Fibroblast of lung (primary cell): ENCODE measurements at regions not wholly inside any gene's neighbourhood (a gene's known extent, or its start where the extent isn't known, plus 50 kb on each side); places are given as distances from the start of the nearest gene placed in this dataset.

Experiments used
- DNase-seq, 2 donors: peaks; one replicate each; pipeline versions ENCODE4 v3.0.0 to v3.0.0-alpha.2; 2010; ENCODE audit warnings: low read depth in 2 of 2
- H2AFZ ChIP-seq: 2 replicates; pipeline ENCODE4 v1.5.1; 2012; ENCODE audit warnings: low read length, control low read depth, inconsistent platforms
- H3K27ac ChIP-seq: 2 replicates; pipeline ENCODE4 v1.5.1; 2011; ENCODE audit warnings: low read length, control low read depth; ENCODE audit not compliant: insufficient read depth
- H3K27me3 ChIP-seq: 2 replicates; pipeline ENCODE4 v1.5.1; 2011; ENCODE audit warnings: mild to moderate bottlenecking, low read length; ENCODE audit not compliant: control insufficient read depth, insufficient read depth
- H3K36me3 ChIP-seq: 2 replicates; pipeline ENCODE4 v1.5.1; 2011; ENCODE audit warnings: low read length; ENCODE audit not compliant: control insufficient read depth, insufficient read depth
- H3K4me1 ChIP-seq: 2 replicates; pipeline ENCODE4 v1.5.1; 2011; ENCODE audit warnings: low read length; ENCODE audit not compliant: control insufficient read depth, insufficient read depth; ENCODE audit errors: extremely low read depth
- H3K4me2 ChIP-seq: 2 replicates; pipeline ENCODE4 v1.5.1; 2011; ENCODE audit warnings: low read length, control low read depth; ENCODE audit not compliant: insufficient read depth; ENCODE audit errors: extremely low read depth
- H3K4me3 ChIP-seq, 4 experiments: fragments of 200-600 bp in 1 of 4; sonication (generic) in 1 of 4; replicated peaks in 1 of 4; 2 replicates each; pipeline ENCODE4 v1.5.1; 2011 to 2016; ENCODE audit warnings: low read length in 4 of 4, low read depth in 3 of 4, mild to moderate bottlenecking in 3 of 4, control low read depth in 2 of 4, inconsistent platforms in 1 of 4, mixed read lengths in 1 of 4; ENCODE audit not compliant: insufficient read depth in 1 of 4; ENCODE audit errors: control extremely low read depth in 1 of 4
- H3K79me2 ChIP-seq: 2 replicates; pipeline ENCODE4 v1.5.1; 2012; ENCODE audit warnings: mild to moderate bottlenecking, low read length, inconsistent platforms; ENCODE audit not compliant: control insufficient read depth, insufficient read depth
- H3K9ac ChIP-seq: 2 replicates; pipeline ENCODE4 v1.5.1; 2011; ENCODE audit warnings: mild to moderate bottlenecking, low read length, control low read depth; ENCODE audit not compliant: insufficient read depth
- H3K9me3 ChIP-seq: 2 replicates; pipeline ENCODE4 v1.5.1; 2012; ENCODE audit warnings: low read depth, low read length; ENCODE audit not compliant: control insufficient read depth, insufficient read depth
- H4K20me1 ChIP-seq: 2 replicates; pipeline ENCODE4 v1.5.1; 2011; ENCODE audit warnings: low read length; ENCODE audit not compliant: control insufficient read depth, insufficient read depth; ENCODE audit errors: extremely low read depth
- CTCF ChIP-seq, 2 donors: IDR thresholded peaks in 1 of 2; conservative IDR thresholded peaks in 1 of 2; 1 replicate in 1 of 2; 2 replicates in 1 of 2; pipeline ENCODE4 v1.5.1; 2011 to 2012; ENCODE audit warnings: low read length in 2 of 2, control low read depth in 1 of 2, inconsistent platforms in 1 of 2, low read depth in 1 of 2, mild to moderate bottlenecking in 1 of 2
- EZH2 ChIP-seq: IDR thresholded peaks from 2 replicates; pipeline ENCODE4 v1.5.1; 2012; ENCODE audit warnings: low read length, control low read depth, mild to moderate bottlenecking; ENCODE audit errors: missing control alignments

- Histone ChIP-seq H3K4me1 (no peaks in the 10 kb centered on the region), H3K36me3 (no peaks in the 10 kb centered on the region), H3K9ac (no peak overlapping the region), H2AFZ (no peak overlapping the region), H3K79me2 (no peaks in the 10 kb centered on the region), H3K4me2 (no peak overlapping the region), H4K20me1 (no peaks in the 10 kb centered on the region), H3K9me3 (no peaks in the 10 kb centered on the region), H3K27me3 (no peaks in the 10 kb centered on the region), H3K4me3 (no peak overlapping the region), H3K27ac (no peak overlapping the region)
- TF ChIP-seq CTCF (conservative IDR thresholded peaks at IDR 0.05 in 1 of 2, IDR thresholded peaks at IDR 0.05 in 1 of 2; ENCODE audit: low read depth in 1 of 2, low read length in 2 of 2) (no peak), EZH2 (no peak)
- DNase-seq, result no peak
Observed at GRCh38 chr10:83806717-83807116, 332.6 kb upstream of the GHITM start.

- H3K27ac ChIP-seq, result no peak overlapping the region
- no peaks in the 10 kb centered on the region for H3K9me3 ChIP-seq
- H3K4me1 ChIP-seq, result no peaks in the 10 kb centered on the region
- H4K20me1 ChIP-seq, result no peaks in the 10 kb centered on the region
- TF ChIP-seq EZH2, result no peak
- TF ChIP-seq CTCF (conservative IDR thresholded peaks at IDR 0.05 in 1 of 2, IDR thresholded peaks at IDR 0.05 in 1 of 2; ENCODE audit: low read depth in 1 of 2, low read length in 2 of 2), result no peak
- H3K27me3 ChIP-seq, result no peaks in the 10 kb centered on the region
- H2AFZ ChIP-seq, result no peak overlapping the region
- H3K4me3 ChIP-seq, result no peak overlapping the region
- no peaks in the 10 kb centered on the region for H3K79me2 ChIP-seq
- no peak overlapping the region for H3K4me2 ChIP-seq
- H3K9ac ChIP-seq, result no peak overlapping the region
- no peak for DNase-seq
- H3K36me3 ChIP-seq, result no peaks in the 10 kb centered on the region
Observed at GRCh38 chr10:83809001-83809400, 330.3 kb upstream of the GHITM start.

GRCh38 chr10:83816942-83817341, 322.4 kb upstream of the GHITM start:
- no peak overlapping the region for H3K9ac ChIP-seq
- H3K27me3 ChIP-seq, result no peaks in the 10 kb centered on the region
- H3K79me2 ChIP-seq, result no peaks in the 10 kb centered on the region
- no peaks in the 10 kb centered on the region for H3K36me3 ChIP-seq
- H3K4me1 ChIP-seq, result no peaks in the 10 kb centered on the region
- DNase-seq, result no peak
- no peaks in the 10 kb centered on the region for H4K20me1 ChIP-seq
- no peak overlapping the region for H3K4me2 ChIP-seq
- H2AFZ ChIP-seq, result no peak overlapping the region
- H3K4me3 ChIP-seq, result no peak overlapping the region
- no peaks in the 10 kb centered on the region for H3K9me3 ChIP-seq
- H3K27ac ChIP-seq, result no peak overlapping the region
- TF ChIP-seq CTCF (conservative IDR thresholded peaks at IDR 0.05 in 1 of 2, IDR thresholded peaks at IDR 0.05 in 1 of 2; ENCODE audit: low read depth in 1 of 2, low read length in 2 of 2), result no peak
- no peak for TF ChIP-seq EZH2
